SJSA1 (cell line): ENCODE measurements at regions not wholly inside any gene's neighbourhood (a gene's known extent, or its start where the extent isn't known, plus 50 kb on each side); places are given as distances from the start of the nearest gene placed in this dataset.
A peak's percentile ranks its signal among the peaks of the same experiment; 100 is the strongest.

ENCODE experiments used
- DNase-seq, 2 experiments: peaks; one replicate each; pipeline ENCODE4 v3.0.0-alpha.2; 2015 to 2020; ENCODE audit warnings: low spot score in 2 of 2, low read depth in 1 of 2
- H3K27ac ChIP-seq: fragments of 250-450 bp; sonication (Bioruptor Pico); 2 replicates; pipeline ENCODE4 v1.5.1; 2020; ENCODE audit warnings: mild to moderate bottlenecking, moderate library complexity
- H3K27me3 ChIP-seq: fragments of 250-450 bp; sonication (Bioruptor Pico); replicated peaks from 2 replicates; pipeline ENCODE4 v1.5.1; 2020; ENCODE audit warnings: mild to moderate bottlenecking, moderate library complexity
- H3K36me3 ChIP-seq: fragments of 250-450 bp; sonication (Bioruptor Pico); 2 replicates; pipeline ENCODE4 v1.5.1; 2020; ENCODE audit warnings: mild to moderate bottlenecking
- H3K4me1 ChIP-seq: fragments of 250-450 bp; sonication (Bioruptor Pico); replicated peaks from 2 replicates; pipeline ENCODE4 v1.6.1; 2021; ENCODE audit warnings: mild to moderate bottlenecking
- H3K4me3 ChIP-seq: fragments of 250-450 bp; sonication (Bioruptor Pico); 2 replicates; pipeline ENCODE4 v1.5.1; 2020; ENCODE audit warnings: mild to moderate bottlenecking
- H3K9me3 ChIP-seq: fragments of 250-450 bp; sonication (Bioruptor Pico); replicated peaks from 2 replicates; pipeline ENCODE4 v1.5.1; 2020; ENCODE audit warnings: mild to moderate bottlenecking

DNA sequence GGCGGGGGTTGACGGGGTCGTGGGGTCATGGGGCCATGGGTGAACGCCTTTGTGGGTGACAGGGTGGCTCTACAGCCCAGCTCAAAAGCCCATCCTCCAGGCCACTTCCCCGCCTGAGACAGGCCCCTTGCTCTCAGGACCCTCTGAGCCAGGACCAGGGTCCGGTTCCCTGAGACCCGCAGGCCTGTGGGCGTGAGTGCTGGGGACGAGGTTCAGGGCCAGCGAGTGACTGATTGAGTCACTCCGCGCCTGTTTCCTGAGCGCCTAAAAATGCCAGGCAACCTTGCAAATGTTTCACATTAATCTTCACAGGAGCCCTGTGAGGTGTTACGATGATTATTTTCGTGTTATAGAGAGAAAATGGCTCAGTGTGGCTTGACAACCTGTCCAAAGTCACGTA is 97.8 kb downstream of the ZNF674 start:
- Histone ChIP-seq H3K36me3 (peaks cover 6% of the 10 kb centered on the region), H3K9me3 (no peaks in the 10 kb centered on the region), H3K27me3 (no peaks in the 10 kb centered on the region), H3K27ac (peak overlapping the region; percentile 84), H3K4me3 (peak overlapping the region; percentile 58), H3K4me1 (peaks cover 9% of the 10 kb centered on the region)
- DNase-seq = peak in 1 of 2 experiments; percentile 4

DNA sequence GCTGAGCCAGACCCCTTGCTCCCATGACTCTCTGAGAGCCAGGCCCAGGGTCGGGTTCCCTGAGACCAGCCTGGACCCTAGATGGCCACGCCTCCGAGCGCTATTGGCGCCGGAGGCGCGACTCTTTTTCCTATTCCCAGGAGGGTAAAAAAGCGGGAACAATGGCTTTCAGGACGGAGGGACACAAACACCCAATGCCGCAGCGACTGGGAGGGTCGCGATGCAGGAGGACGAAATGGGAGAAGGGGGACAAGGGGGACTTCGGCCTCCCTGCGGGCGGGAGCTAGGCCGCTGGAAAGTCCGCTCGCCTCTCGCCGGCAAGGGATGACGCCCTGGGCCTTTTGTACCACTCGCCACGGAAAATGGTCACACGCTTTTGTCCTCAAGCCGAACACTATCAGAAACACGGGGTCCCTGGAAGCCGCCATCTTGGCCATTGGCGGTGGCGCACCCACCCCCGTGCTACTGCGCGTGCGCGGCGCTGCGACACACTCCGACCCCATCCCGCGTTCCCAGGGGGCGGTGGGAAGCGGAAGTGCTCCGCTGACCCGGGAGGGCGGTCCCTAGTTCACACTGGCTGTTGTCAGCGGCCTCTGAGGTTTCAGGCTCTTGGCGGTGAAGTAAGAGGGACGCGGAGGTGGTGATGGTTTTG is 98.4 kb downstream of the ZNF674 start:
- peak overlapping the region; percentile 84 for H3K27ac ChIP-seq
- no peaks in the 10 kb centered on the region for H3K27me3 ChIP-seq
- H3K36me3 ChIP-seq = peaks cover 4% of the 10 kb centered on the region
- DNase-seq = peak; percentile 54 to 83
- H3K4me1 ChIP-seq = peaks cover 9% of the 10 kb centered on the region
- no peaks in the 10 kb centered on the region for H3K9me3 ChIP-seq
- H3K4me3 ChIP-seq = peak overlapping the region; percentile 58

DNA sequence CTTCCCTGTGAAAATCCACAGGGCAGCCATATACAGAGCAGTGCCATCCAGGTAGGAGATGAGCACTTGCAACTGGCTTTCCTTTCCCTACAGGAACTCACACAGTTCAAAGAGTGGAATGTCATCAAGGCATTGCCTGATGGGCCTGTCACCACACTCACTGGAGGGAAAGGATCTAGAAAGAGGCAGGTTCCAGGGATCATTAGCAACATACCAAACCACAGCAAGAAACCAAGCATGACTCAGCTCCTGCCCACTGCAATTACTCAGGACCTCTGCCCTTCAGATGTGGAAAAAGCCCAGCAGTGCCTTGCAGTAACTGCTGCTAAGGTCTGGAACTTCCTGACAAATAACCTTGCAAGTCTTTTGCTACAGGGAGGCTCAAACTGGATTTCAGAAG is 101.2 kb downstream of the ZNF674 start:
- no peaks in the 10 kb centered on the region for H3K9me3 ChIP-seq
- H3K36me3 ChIP-seq = no peaks in the 10 kb centered on the region
- DNase-seq = peak; percentile 44 to 53
- no peak overlapping the region for H3K4me3 ChIP-seq
- peaks cover 9% of the 10 kb centered on the region for H3K4me1 ChIP-seq
- H3K27ac ChIP-seq = no peak overlapping the region
- no peaks in the 10 kb centered on the region for H3K27me3 ChIP-seq

DNA sequence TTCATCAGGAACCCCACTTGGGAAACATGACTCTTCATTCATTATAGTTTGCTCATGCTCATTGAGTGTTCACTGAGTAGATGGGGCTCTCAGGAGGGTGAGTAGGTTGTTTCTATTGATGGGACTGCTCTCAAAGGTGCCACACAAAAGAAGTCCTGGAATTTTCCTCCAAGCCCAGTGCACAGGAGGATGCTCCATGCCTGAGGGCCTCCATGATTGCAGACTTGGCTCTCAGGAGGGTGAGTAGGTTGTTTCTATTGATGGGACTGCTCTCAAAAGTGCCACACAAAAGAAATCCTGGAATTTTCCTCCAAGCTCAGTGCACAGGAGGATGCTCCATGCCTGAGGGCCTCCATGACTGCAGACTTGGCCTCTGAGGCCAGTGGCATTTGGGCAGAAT is 108.5 kb downstream of the ZNF674 start:
- Histone ChIP-seq H3K27me3 (no peaks in the 10 kb centered on the region), H3K4me3 (no peak overlapping the region), H3K9me3 (no peaks in the 10 kb centered on the region), H3K4me1 (no peaks in the 10 kb centered on the region), H3K27ac (no peak overlapping the region), H3K36me3 (no peaks in the 10 kb centered on the region)
- no peak for DNase-seq

DNA sequence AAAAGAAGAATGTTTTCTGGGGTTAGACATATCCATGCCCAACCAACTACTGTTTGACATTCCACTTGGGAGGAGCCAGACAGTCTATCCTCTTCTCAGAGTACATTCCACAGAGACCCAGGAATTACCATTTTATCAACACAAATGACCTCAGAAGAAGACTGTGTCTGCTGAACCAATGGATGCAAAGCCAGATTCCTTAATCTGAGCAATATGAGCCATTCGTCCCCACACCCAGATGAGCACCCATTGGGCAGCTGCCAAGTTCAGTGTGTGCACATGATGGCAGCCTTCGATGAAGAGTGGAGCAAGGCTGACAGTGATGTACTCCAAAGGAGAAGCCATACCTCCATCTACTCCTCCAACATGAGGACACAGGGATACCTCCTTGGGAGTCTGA is 111.3 kb downstream of the ZNF674 start:
- H3K9me3 ChIP-seq = no peaks in the 10 kb centered on the region

DNA sequence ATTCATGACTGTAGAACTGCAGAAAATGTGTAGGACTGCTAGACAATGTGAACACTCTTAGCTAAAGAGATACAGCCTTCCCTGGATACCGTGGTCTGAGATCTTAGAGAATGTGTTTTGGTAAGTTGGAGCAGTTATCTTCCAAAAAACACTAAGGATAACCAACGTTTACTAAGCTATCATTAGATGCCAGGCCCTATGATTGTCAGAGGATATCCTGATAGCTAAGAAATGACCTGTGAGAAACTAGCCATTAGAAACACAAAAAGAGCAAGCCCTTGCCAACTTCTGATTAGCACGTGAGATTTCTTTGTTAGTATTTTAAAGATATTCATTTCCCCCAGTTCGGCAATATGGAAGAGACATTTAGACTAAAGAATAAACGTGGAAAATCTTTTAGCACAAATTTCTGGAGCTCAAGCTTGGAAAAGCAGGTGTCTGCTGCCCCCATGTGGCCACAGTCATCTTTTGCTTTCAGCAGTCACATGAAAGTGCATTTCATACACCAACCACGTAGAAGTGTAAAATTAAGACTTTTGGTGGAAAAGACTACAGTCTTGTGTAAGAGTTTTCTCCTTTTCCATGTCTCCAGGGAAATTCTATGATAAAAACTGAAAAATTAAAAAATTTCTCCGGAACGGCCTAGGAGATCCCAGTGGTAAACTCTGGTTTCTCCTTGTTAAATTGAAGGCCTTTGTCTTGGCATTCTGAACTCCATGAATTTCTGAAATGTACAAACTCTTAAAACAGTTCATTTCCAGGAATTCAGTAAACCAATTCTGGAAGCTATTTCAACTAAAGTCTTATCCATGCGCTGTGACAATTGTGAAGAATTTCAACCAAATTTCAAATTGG is 136.4 kb downstream of the ZNF674 start:
- H3K4me1 ChIP-seq = no peaks in the 10 kb centered on the region
- H3K9me3 ChIP-seq = no peaks in the 10 kb centered on the region
- H3K36me3 ChIP-seq = no peaks in the 10 kb centered on the region
- peak; percentile 30 to 55 for DNase-seq
- no peak overlapping the region; the same call in 1 of the 2 replicates for H3K27ac ChIP-seq
- no peak overlapping the region for H3K4me3 ChIP-seq
- H3K27me3 ChIP-seq = no peaks in the 10 kb centered on the region

More for the DNA sequence above, 111.3 kb downstream of the ZNF674 start:
- Histone ChIP-seq H3K27ac (no peak overlapping the region), H3K4me1 (no peaks in the 10 kb centered on the region), H3K36me3 (no peaks in the 10 kb centered on the region), H3K27me3 (no peaks in the 10 kb centered on the region), H3K4me3 (no peak overlapping the region)
- DNase-seq = peak in 1 of 2 experiments; percentile 7

DNA sequence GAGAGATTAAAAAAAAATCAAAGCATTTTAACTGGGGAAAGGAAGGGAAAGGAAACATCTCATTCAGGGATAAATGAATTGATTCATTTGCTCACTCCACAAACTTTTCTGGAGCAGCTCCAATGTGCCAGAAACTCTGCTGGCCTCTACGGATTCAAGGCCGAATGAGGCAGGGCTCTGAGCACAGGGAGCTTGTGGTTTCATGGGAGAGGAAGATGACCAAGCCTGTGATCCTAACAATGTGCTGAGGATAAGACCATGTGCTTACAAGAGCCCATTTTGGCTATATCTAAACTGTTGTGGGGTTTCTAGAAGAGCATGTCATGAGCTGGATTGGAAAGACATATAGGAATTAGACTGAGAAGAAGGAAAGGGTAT is 137.5 kb downstream of the ZNF674 start:
- Histone ChIP-seq H3K4me3 (no peak overlapping the region), H3K4me1 (no peaks in the 10 kb centered on the region), H3K9me3 (no peaks in the 10 kb centered on the region), H3K36me3 (no peaks in the 10 kb centered on the region), H3K27me3 (no peaks in the 10 kb centered on the region), H3K27ac (no peak overlapping the region)
- DNase-seq = no peak

DNA sequence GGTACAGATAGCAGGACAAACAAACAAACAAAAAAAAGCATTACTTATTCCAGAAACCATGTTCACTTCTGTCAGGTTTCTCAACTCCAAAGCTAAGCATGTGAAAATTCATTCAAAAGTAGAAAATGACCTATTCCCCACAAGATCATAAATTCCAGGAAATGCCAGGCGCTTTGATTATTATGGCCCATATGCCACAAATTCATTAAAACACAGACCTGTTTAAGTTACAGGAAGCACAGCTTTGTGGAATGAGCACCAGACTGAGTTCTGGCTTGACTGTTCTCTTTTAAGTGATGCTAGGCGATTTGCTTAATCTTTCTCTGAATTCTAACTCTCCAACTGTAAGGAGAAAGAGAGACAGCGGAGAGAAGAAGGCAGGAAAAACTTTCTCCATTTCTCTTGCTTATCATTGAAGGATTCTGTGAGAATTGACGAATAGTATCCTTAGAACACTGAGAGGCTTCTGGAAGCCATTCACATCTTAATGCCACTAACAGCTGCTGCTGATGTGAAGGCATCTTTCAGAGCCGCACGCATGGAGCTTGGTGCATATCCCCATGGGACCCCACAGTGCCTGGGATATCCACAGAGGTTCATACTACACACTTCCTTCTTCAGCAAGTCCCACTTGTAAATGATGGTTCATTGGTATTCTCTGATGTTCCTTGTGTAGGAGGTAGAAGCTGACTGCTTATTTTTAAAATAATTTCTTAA is 138.0 kb downstream of the ZNF674 start:
- Histone ChIP-seq H3K36me3 (no peaks in the 10 kb centered on the region), H3K9me3 (no peaks in the 10 kb centered on the region), H3K27ac (no peak overlapping the region), H3K27me3 (no peaks in the 10 kb centered on the region), H3K4me3 (no peak overlapping the region), H3K4me1 (no peaks in the 10 kb centered on the region)
- no peak for DNase-seq

DNA sequence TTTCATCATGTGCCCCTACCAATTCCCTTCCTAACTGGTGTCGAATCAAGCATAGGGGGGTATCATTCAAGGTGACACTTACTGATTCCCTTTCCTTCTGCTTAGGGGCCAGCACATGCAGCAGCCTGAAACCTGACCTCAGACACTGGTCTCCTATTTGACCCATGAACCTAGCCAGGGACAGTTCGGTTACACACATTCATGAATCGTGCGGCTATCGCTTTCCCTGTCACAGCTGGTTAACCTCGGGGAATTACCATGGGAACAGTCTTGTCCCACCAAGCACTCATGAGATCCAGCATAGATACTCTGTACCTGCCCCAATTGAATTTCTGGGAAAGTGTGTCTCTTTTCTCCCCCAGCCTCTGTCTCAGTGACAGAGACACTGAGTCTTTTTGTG is 140.4 kb downstream of the ZNF674 start:
- Histone ChIP-seq H3K27me3 (no peaks in the 10 kb centered on the region), H3K9me3 (no peaks in the 10 kb centered on the region), H3K27ac (no peak overlapping the region), H3K4me1 (no peaks in the 10 kb centered on the region), H3K36me3 (no peaks in the 10 kb centered on the region), H3K4me3 (no peak overlapping the region)
- DNase-seq = no peak

DNA sequence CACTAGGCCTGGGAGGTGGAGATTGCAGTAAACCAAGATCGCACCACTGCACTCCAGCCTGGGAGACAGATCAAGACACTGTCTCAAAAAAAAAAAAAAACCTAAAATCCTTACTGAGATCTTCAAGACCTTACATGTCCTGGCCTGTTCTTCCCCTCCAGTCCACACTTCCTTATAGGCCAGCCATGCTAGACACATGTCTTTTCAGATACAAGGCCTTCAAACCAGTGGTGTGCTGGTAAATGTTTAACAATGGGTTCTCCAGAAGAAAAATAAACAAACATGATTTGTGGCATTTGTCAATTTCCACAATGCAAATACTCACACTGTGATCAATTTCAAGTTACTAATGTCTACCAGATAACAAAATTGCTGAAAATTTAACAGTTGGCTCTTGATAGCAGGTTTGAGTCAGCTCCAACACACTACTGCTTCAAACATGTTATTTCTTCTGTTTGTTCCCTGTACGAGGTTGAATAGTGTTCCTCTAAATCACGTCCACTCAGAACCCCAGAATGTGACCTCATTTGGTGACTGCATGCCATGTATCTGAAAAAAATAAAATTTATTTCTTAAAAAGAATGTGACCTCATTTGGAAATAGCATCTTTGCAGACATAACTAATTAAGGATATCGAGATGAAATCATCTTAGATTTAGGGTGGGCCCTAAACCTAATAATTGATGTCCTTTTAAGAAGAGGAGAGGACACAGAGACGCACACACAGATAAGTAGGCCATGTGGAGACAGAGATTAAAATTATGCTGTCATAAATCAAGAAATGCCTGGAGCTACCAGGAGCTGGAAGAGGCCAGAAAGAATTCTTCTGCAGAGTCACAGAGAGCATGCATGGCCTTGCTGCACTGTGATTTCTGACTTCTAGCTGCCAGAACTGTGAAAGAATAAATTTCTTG is 144.4 kb downstream of the ZNF674 start:
- no peaks in the 10 kb centered on the region for H3K9me3 ChIP-seq
- no peak overlapping the region for H3K4me3 ChIP-seq
- H3K4me1 ChIP-seq = no peaks in the 10 kb centered on the region
- H3K36me3 ChIP-seq = no peaks in the 10 kb centered on the region
- H3K27ac ChIP-seq = no peak overlapping the region
- DNase-seq = no peak
- H3K27me3 ChIP-seq = no peaks in the 10 kb centered on the region

DNA sequence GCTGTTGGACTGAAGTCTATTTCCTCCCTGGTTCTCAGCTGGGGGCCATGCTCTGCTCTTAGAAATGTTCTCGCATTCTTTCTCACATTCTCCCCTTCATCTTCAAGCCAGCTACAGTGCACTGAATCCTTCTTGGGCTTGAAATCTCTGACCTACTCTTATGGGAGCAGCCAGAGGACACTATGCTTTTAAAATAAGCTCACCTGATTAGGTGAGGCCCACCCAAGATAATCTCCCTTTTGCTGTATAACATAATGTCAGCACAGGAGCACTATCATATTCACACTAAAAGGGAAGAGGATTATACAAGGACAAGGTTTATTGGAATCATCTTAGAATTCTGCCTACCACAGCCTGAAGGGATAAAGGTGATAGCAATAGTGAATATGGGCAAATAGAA is 146.3 kb downstream of the ZNF674 start:
- Histone ChIP-seq H3K36me3 (no peaks in the 10 kb centered on the region), H3K4me3 (no peak overlapping the region), H3K9me3 (no peaks in the 10 kb centered on the region), H3K4me1 (no peaks in the 10 kb centered on the region), H3K27me3 (no peaks in the 10 kb centered on the region), H3K27ac (no peak overlapping the region)
- no peak for DNase-seq

DNA sequence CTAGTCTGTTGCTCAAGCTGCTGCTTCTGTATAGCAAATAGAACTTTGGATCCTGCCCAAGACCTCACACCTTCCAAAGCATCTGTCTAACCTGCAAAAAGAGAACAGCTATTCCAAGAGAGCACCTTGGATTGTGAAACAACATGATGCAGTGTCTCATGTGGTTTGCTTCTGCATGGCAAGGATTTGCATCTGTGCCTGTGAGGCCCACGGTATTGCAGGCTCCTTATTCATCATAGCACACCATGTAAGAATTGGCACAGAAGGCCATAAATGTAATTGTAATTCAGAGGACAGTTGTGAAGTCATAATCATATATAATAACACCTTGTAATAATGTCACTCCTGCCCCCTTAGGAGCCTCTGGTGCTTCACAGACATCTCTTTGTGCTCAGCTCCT is 147.1 kb downstream of the ZNF674 start:
- H3K36me3 ChIP-seq = no peaks in the 10 kb centered on the region

DNA sequence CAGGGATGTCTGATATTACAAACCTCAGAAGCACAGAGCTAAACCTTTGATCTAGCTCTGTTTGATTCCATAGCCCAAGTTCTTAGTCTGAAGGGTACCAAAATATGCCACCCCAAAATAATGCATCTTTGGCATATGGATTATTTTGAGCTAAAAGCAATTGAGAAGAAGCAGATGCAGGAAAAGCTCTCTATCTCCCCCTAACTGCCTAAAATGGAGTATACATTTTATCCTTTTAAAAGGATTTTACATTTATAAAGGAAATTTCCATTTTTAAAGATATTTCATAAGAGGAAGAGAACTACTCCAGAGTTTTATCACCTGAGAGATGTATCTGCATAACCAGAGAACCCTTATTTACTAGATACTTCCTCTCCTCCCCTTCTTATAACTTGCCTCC is 158.7 kb downstream of the ZNF674 start:
- Histone ChIP-seq H3K27ac (no peak overlapping the region), H3K9me3 (no peaks in the 10 kb centered on the region), H3K27me3 (no peaks in the 10 kb centered on the region), H3K4me3 (no peak overlapping the region), H3K4me1 (no peaks in the 10 kb centered on the region), H3K36me3 (no peaks in the 10 kb centered on the region)
- DNase-seq = no peak

More for the DNA sequence above, 147.1 kb downstream of the ZNF674 start:
- no peak for DNase-seq
- Histone ChIP-seq H3K27ac (no peak overlapping the region), H3K9me3 (no peaks in the 10 kb centered on the region), H3K4me3 (no peak overlapping the region), H3K4me1 (no peaks in the 10 kb centered on the region), H3K27me3 (no peaks in the 10 kb centered on the region)
